NB4 (cell line): ENCODE measurements at regions not wholly inside any gene's neighbourhood (a gene's known extent, or its start where the extent isn't known, plus 50 kb on each side); places are given as distances from the start of the nearest gene placed in this dataset.

ENCODE experiments used
- POLR2A ChIP-seq: IDR thresholded peaks from 2 replicates; pipeline ENCODE4 v1.6.1; 2011; ENCODE audit warnings: mild to moderate bottlenecking; ENCODE audit not compliant: insufficient read length; ENCODE audit errors: extremely low read depth
- TF ChIP-seq, protein P1 (sequence below): IDR thresholded peaks from one replicate; pipeline ENCODE4 v1.5.1; 2012; ENCODE audit warnings: low read depth, low read length
- TF ChIP-seq, protein P2 (sequence below): IDR thresholded peaks from 2 replicates; pipeline ENCODE4 v1.6.1; 2011; ENCODE audit warnings: low read depth, low read length

DNA sequence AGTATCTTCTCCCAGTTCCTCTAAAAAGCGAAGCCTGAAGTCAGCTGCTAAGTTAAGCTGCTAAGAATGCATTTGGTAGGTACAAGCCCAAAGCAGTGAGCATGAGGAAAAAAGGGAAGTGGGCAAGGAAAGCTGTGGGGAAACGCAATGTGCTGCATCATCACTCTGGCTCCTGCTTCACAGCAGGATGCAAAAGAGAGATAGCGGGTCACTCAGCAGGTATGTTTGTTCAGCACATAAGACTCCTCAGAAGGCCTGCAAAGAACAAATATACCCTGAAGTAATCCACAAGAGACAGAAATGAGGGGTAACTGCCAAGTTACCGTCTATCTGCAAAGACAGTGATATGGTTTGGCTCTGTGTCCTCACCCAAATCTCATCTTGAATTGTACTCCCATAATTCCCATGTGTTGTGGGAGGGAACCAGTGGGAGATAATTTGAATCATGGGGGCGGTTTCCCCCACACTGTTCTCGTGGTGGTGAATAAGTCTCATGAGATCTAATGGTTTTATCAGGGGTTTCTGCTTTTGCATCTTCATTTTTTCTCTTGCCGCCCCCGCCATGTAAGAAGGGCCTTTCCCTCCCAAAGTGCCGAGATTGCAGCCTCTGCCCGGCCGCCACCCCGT lies 127.4 kb upstream of the EGLN3 start:
- TF ChIP-seq, protein P1, sequence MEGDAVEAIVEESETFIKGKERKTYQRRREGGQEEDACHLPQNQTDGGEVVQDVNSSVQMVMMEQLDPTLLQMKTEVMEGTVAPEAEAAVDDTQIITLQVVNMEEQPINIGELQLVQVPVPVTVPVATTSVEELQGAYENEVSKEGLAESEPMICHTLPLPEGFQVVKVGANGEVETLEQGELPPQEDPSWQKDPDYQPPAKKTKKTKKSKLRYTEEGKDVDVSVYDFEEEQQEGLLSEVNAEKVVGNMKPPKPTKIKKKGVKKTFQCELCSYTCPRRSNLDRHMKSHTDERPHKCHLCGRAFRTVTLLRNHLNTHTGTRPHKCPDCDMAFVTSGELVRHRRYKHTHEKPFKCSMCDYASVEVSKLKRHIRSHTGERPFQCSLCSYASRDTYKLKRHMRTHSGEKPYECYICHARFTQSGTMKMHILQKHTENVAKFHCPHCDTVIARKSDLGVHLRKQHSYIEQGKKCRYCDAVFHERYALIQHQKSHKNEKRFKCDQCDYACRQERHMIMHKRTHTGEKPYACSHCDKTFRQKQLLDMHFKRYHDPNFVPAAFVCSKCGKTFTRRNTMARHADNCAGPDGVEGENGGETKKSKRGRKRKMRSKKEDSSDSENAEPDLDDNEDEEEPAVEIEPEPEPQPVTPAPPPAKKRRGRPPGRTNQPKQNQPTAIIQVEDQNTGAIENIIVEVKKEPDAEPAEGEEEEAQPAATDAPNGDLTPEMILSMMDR: no peak
- TF ChIP-seq, protein P2, sequence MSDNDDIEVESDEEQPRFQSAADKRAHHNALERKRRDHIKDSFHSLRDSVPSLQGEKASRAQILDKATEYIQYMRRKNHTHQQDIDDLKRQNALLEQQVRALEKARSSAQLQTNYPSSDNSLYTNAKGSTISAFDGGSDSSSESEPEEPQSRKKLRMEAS: peak; percentile 11; the same call in 1 of the 2 replicates
- TF ChIP-seq POLR2A: no peak
